Renal cortical epithelial cell (primary cell): ENCODE measurements at regions not wholly inside any gene's neighbourhood (a gene's known extent, or its start where the extent isn't known, plus 50 kb on each side); places are given as distances from the start of the nearest gene placed in this dataset.
A peak's percentile ranks its signal among the peaks of the same experiment; 100 is the strongest.

Experiments used
- DNase-seq: peaks from one replicate; pipeline ENCODE4 v3.0.0-alpha.2; 2011; ENCODE audit warnings: low read depth

- DNase-seq, result no peak
Measured at GRCh38 chr11:103530257-103530656, 421.0 kb downstream of the DYNC2H1 start.

- peak; percentile 65 for DNase-seq
Measured at GRCh38 chr11:103532133-103532788, 423.0 kb downstream of the DYNC2H1 start.

DNA sequence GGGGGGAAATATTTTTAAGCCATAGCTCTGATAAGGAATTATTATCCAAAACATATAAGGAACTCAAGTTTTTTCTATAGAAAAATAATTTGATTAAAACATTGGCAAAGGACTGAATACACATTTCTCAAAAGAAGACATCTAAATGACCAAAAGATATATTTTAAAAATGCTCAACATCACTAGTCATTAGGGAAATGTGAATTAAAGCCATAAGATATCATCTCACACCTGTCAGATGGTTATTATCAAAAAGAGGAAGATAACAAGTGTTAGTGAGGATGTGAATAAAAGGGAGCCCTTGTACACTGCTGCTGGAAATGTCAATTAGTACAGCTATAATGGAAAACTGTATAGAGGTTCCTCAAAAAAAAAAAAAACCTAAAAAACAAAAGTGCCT lies 425.0 kb downstream of the DYNC2H1 start:
- DNase-seq, result no peak

- no peak for DNase-seq
Measured at GRCh38 chr11:103534959-103535358, 425.7 kb downstream of the DYNC2H1 start.

DNA sequence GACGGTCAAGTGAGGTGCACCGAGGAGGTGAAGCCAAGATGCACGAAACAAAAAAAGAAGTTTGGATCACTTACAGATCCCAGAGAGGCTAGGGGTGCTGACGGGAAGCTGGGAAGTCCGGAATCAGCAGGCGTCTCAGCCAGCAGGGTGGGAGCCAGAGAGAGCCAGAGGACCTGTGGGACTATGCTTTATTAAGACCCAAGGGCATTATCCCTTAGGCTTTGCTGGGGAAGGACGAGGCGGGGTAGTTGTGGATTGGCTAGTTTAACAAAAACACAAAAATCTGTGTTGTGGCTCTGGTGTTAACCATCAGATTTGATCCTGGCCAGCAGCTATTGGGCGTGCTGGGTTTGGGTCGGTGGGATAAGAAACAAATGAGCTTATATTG lies 427.1 kb downstream of the DYNC2H1 start:
- no peak for DNase-seq

DNA sequence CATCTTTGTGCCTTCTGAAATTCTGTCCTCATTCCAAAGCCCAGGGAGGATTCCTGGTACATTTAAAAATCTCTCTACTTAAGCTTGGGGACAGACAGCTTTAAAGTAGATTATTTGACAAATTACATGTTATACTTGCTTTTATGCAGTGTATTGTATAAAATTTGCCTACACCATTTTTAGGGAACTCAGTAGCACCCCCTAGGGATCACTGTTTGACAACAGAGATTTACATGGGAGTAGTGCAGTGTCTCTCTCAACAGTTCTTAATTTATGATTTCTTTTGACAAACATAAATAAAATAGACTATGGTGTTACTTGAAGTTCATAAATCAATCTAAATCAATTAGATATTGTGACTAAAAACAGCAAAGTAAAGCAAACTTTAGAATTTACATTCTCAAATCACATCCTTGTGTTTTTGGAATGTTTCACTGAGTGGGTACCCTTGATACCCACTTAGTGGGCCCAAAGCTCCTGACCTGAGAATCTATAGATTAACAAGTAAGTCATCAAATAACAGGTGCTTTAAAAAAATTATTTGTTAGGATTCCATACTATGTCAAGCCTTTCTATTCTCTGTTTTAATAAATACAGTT lies 428.8 kb downstream of the DYNC2H1 start:
- peak; percentile 32 for DNase-seq

DNA sequence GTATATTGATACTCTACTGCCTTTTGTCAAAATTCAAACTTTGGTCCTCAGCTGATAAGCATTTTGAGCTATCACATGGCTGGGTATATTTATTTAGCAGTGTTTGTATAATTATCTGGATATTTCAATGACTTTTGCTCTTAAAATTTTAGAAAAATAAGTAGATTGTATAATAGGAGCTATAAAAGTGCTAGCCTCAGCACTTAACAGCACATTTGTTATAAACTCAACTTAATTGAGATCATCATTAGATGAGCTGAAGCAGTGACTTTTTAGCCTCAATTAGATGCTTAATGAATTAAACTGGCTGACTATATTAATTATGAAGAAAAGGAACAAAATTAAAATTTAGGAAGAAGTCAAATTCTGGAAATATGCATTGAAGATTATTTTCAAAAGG lies 429.9 kb downstream of the DYNC2H1 start:
- no peak for DNase-seq

DNA sequence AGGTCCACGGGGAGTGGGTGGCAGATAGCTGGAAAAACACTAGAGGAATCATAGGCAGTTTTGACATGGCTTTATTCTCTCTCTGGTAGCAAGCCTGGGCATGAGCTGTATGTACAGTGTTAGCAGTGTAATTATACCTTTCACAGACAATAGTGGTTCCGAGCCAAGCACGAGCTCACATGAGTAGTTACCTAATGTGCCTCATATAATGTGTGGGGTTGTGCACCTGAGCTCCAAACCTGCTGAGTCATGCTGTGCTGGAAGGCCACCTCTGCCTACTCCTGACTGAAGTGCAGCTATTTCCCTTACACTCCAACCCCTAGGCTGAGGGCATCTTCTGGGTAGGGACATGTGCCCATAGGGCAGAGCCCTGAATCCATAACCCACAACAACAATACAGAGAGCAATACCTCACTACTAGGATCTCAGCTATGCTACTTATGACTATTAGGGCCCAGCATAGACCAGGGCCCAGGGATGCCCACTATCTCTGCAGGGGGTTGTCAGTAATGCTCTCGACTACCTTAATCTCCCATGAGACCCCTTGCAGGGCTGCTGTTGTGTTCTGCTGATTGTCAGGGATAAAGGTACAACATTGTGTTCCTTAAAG lies 432.1 kb downstream of the DYNC2H1 start:
- no peak for DNase-seq

DNA sequence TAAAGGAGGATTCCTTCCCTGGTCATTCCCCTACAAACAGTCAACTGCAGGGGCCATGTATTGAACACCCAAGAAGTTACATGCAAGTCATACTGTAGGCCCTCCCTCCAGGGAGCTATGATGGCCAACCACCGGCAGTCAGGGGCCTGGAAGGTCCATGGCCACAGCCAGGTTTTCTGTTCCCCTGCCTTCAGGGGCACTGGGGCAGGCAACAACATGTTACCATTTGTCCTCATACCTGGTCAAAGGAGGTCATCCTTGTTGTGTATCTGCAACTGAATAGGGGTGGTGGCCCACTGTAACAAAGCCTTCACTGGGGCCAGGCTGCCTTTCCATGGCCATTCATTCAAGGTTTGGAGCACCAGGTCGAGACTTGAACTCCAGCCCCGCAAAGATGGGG lies 433.6 kb downstream of the DYNC2H1 start:
- no peak for DNase-seq

GRCh38 chr11:103543456-103543855 lies 434.2 kb downstream of the DYNC2H1 start:
- DNase-seq, result no peak

DNA sequence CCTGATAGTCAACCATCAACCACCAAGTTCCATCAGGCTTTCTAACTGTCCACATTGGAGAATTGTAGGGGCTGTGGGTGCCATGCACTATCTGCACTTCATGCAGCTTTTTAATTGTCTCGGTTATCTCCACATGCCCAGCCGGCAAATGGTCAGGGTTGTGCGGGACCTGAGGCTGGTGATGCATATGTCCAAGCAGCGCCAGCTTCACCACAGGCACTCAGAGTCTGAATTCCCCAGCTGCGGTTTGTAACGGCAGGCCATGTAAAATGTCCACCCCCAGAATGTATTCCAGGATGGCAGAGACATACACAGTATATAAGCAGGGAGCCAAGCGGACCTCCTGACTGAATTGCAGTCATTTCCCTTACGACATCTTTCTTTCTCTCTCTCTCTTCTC lies 435.6 kb downstream of the DYNC2H1 start:
- no peak for DNase-seq

DNA sequence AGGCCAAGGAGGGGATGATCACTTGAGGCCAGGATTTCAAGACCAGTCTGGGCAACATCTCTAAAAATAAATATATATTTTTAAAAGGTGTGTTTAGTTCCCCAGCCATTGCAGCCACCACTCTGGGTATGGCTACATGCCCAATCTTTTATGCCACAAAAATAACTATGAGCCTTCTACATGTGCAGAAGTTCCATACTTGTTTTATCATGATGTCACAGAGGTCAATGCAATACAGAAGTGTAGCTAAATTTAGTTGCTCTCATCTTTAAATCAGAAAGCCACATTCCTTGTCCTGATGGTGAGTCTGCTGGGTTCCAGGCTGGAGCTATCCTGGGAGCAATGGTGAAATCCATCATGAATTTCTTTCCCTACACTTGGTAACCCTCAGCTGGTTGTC lies 436.3 kb downstream of the DYNC2H1 start:
- no peak for DNase-seq

DNA sequence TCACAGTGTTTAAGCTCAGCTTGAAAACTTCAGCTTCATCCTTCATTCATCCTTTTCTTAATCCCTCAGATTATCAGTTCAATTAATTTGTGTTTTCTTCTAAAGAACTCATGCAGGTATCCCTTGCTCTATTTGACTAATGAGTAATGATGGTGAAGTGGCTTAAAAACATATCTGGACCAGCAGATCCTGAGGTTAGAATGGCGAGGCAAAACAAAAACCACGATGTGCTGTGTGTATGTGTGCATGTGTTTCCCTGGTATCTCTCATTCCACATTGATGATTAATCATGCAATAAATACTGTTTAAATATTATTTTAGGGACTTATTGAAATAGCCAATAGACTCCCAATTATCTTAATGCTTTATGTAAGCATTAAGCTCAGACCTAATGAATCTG lies 437.0 kb downstream of the DYNC2H1 start:
- DNase-seq, result no peak

DNA sequence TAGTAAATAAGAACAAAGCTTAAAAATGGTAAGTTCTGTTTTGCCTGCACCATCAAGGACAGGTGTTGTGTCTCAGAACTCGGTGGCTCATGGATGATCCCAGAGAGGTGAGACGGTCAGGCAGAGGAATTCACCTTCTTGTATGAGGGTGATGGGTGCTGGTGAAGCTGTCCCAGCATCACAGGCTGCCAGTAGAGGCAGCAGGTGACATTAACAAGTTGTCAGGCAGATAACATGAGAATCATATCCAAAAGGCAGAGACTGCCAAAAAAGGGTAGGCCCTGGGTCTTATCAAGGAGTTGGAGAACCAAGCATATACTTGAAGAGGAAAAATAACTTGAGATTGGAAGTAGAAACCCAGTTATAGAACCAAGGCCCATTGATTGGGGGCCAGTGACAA lies 437.8 kb downstream of the DYNC2H1 start:
- no peak for DNase-seq

- no peak for DNase-seq
Measured at GRCh38 chr11:103547691-103548090, 438.5 kb downstream of the DYNC2H1 start.

DNA sequence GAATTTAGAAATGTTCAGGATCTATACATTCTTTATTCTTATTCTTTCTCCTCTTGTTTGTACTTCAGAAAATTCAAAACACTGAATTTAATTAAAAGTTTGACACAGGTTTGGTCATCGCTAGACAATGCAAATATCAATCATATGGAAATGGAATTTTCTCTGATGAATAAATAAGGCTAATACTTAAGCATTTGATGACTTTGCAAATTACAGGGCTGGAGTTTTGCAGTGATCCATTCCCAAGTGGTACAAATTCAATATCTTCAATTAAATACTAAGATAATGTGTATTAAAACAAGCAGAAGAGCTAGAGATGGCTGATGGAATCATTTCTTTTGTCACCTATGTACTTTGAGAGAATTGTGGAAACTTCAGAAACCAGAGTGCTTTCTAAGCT lies 439.6 kb downstream of the DYNC2H1 start:
- no peak for DNase-seq

- no peak for DNase-seq
Measured at GRCh38 chr11:103550811-103551210, 441.6 kb downstream of the DYNC2H1 start.

DNA sequence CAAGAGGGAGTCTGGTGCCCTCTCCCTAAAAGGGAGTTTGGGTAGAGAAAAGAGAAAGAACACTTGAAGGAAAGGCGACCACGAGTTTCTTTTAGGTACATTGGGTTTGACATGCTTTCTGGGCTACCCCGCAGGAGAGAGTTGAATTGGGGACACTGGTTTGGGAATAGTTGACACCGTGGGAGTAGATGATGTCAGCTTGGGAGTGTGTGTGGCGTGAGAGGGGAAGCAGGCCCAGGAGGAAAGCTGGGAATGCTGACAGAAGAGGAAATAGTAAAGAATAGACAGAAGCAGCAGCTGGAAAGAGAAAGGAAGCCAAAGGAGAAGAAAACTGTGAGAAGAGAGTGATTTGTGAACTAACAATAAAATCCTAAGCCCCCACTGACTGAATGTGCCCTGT lies 442.9 kb downstream of the DYNC2H1 start:
- no peak for DNase-seq

DNA sequence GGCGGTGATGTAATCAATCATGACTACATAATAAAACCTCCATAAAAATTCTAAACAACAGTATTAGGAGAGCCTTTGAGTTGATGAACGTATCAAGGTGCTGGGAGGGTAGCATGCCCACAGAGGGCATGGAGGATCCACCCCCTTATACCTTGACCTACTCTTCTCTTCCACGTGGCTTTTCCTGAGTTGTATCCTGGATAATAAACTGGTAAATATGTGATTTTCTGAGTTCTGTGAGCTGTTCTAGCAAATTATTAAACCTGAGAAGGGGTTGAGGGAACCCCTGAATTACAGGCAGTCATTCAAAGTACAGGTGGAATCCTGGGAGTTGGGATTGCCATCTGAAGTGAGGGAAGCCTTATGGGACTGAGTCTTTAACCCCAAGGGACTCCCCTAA lies 446.9 kb downstream of the DYNC2H1 start:
- DNase-seq, result no peak

- DNase-seq, result no peak
Measured at GRCh38 chr11:103566116-103566515, 456.9 kb downstream of the DYNC2H1 start.

DNA sequence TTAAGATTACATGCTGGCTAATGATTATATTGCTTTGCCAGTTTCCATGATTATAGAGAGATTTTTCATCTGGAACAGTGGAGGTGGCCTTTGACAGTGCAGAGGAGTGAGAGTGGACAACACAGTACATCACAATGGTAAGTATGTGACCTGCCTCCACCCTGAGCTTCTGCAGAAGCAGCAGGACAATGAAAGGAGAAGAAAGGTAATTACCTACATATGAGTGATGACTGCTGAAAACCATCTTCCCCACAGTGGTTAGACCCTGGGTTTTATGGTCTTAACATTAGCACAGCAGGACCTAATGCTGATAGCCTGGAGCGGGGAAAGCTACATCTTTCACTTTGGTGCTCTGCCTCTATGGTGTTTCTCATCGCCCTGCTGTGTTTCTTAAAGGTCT lies 454.7 kb upstream of the DDI1 start:
- DNase-seq, result peak; percentile 78

GRCh38 chr11:103582351-103582909 lies 454.0 kb upstream of the DDI1 start:
- peak; percentile 41 for DNase-seq

DNA sequence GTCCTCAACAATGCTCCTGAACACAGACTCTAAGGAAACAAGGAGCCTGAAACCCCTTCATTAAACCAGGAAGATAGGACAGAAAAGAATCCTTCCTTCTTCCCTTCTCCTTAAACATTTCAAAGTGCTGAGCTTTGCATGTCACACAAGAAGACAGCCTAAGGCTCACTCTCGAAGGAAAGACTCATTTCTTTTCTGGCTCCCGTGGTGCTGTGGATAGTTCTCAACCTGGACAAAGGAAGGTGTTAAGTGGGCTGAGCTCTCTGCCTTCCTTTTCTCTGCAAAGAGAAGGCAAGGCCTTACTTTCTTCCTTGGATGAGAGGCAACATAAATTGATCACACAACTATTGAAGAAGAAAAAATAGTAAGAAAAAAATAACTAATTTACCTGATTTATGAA lies 452.4 kb upstream of the DDI1 start:
- DNase-seq, result no peak
